ENCODE measurements at regions not wholly inside any gene's neighbourhood (a gene's known extent, or its start where the extent isn't known, plus 50 kb on each side); places are given as distances from the start of the nearest gene placed in this dataset.
"Not testable (repeated sequence)": the region's sequence is repeated elsewhere in the genome, so short reads cannot be mapped to it uniquely, and the experiment has no call there.

- not testable (repeated sequence) for DNase-seq (ENCODE audit: low read depth in 2 of 2)
Measured at GRCh38 chr1:109857702-109858101, 52.9 kb upstream of the CSF1 start.

DNA sequence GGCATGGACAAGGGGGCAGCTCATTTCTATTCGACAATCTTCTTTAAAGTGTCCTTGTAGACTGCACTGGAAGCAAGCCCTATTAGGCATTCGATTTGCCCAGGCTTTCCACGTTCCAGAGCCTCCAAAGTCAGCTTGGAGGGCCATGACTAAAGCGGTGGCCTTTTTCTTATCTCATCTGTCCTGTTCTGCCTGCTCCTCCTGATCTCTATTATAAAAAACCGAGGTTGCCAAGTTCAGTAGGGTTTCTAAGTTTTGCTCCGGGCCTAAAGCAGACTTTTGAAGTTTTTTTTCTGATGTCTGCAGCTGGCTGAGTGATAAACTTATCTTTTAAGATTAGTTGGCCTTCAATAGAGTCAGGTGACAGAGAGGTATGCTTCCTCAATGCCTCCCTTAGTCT lies 54.7 kb upstream of the CSF1 start:
- not testable (repeated sequence) for DNase-seq (ENCODE audit: low read depth in 2 of 2)

- not testable (repeated sequence) for DNase-seq (ENCODE audit: low read depth in 2 of 2)
Measured at GRCh38 chr1:109853972-109854371, 56.7 kb upstream of the CSF1 start.

- not testable (repeated sequence) for DNase-seq (ENCODE audit: low read depth in 2 of 2)
Measured at GRCh38 chr1:109852221-109853015, 58.2 kb upstream of the CSF1 start.

GRCh38 chr1:109850827-109851226 lies 59.8 kb upstream of the CSF1 start:
- DNase-seq (ENCODE audit: low read depth in 2 of 2): no peak

GRCh38 chr1:109850194-109850593 lies 60.5 kb upstream of the CSF1 start:
- DNase-seq (ENCODE audit: low read depth in 2 of 2): no peak

GRCh38 chr1:109849655-109850054 lies 61.0 kb upstream of the CSF1 start:
- no peak for DNase-seq (ENCODE audit: low read depth in 2 of 2)

GRCh38 chr1:109847251-109847650 lies 63.4 kb upstream of the CSF1 start:
- DNase-seq (ENCODE audit: low read depth in 2 of 2): no peak

DNA sequence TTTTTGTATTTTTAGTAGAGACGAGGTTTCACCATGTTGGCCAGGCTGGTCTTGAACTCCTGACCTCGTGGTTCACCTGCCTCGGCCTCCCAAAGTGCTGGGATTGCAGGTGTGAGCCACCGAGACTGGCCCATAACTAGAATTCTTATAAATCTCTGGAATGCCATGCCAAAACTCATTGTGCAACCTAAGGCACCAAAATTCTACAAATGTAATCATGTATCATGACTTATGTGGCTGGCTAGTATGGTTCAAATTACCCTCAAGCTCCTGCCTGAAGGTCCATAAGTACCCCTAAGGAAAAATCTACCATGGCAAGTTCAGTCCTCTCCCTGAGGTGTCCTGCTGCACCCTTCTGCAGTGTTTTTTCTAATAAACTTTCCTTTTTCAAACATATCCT lies 63.8 kb upstream of the CSF1 start:
- DNase-seq (ENCODE audit: low read depth in 2 of 2): no peak

GRCh38 chr1:109846162-109846561 lies 64.5 kb upstream of the CSF1 start:
- DNase-seq (ENCODE audit: low read depth in 2 of 2): no peak

GRCh38 chr1:109845658-109846057 lies 65.0 kb upstream of the CSF1 start:
- no peak for DNase-seq (ENCODE audit: low read depth in 2 of 2)

DNA sequence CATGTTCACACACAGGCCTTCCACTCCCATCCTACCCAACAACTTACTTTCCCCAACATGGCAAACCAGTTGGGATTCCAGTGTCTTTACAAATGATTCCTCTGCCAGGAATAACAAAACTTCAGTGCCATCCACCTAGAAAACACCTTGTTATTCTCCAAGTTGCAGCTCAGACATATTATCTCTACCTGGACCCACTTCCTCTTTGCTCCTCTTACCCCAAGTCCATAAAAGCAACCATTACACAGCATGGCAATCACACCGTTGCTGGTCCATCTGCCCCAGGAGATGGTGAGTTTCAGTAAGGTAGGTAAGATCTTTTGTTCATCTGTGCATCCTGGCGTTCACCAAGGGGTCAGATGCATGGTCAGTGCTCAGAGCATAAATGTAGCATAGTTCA lies 66.0 kb upstream of the CSF1 start:
- no peak for DNase-seq (ENCODE audit: low read depth in 2 of 2)

DNA sequence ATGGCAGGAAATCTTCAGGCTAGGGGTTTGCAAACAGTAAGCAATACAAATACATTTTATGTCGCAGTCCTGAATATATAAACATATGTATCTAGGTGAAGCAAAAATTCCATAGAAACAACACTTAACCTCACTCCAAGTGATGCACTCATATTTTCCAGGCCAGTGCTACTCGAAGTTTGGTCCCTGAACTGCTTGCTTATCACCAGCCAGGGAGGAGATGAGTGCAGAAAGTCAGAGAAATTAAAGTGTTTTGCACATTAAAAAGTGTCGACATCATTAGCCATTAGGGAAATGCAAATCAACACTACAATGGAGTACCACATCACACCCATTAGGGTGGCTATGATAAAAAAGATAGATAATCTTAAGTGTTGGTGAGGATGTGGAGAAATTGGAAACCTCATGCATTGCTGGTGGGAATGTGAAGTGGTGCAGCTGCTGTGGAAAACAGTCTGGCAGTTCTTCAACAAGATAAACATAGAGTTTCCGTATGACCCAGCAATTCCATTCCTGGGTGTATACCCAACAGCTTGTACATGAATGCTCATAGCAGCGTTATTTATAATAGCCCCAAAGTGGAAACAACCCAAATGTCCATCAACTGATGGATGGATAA lies 70.5 kb upstream of the CSF1 start:
- DNase-seq (ENCODE audit: low read depth in 2 of 2): no peak

DNA sequence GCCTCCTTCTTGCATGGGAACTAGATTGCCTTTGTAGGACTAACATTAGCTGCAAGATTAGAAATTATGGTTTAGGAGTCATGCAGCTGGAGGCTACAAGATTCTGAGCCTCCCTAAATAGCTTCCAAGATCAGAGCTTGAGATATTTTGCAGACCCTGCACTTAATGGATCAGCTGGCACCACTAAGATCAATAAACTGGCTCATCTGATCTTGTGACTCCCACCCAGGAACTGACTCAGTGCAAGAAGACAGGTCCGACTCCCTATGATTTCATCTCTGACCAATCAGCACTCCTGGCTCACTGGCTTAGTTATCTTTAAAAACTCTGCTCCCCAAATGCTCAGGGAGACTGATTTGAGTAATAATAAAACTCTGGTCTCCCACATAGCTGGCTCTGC lies 71.4 kb upstream of the CSF1 start:
- not testable (repeated sequence) for DNase-seq (ENCODE audit: low read depth in 2 of 2)

- no peak for DNase-seq (ENCODE audit: low read depth in 2 of 2)
Measured at GRCh38 chr1:109838838-109839240, 71.8 kb upstream of the CSF1 start.

- no peak for DNase-seq (ENCODE audit: low read depth in 2 of 2)
Measured at GRCh38 chr1:109837852-109838570, 72.6 kb upstream of the CSF1 start.

GRCh38 chr1:109835645-109836044 lies 71.9 kb upstream of the EPS8L3 start:
- not testable (repeated sequence) for DNase-seq (ENCODE audit: low read depth in 2 of 2)

- DNase-seq (ENCODE audit: low read depth in 2 of 2): no peak
Measured at GRCh38 chr1:109834951-109835350, 71.2 kb upstream of the EPS8L3 start.

GRCh38 chr1:109832945-109833344 lies 69.2 kb upstream of the EPS8L3 start:
- no peak for DNase-seq (ENCODE audit: low read depth in 2 of 2)

DNA sequence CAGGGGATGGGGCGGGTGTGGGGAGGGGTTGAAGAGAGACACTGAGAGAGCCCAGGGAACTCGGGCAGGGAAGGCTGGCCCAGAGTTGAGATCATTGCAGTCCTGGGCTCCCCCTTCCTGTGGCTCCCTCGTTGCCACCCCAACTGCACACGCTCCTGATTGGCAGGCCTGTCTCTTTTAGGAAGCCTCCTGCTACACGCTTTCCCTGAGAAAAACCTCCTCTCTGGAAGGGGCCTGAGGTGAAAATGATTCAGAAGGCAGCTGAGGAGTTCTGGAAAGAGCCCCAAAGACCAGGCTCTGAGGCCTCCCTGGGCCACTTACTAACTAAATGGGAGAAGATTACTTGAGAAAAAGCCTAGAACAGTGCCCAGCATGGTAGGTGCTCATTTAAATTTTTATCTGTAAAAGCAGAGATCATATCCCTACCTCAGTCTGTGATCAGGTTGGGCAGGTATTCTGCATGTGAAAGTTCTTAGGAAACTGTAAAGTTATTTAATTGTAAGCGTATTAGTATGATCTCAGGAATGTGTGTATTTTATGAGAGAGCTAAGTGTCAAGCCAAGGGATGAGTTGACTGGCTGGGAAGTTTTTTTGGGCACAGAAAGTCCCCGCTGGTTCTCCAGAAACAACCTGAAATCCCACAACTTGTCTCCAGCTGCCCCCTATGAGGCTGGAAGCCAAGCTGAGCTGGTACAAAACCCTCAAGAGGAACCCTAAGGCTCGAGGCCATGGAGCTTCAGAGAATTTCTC lies 65.2 kb upstream of the EPS8L3 start:
- no peak for DNase-seq (ENCODE audit: low read depth in 2 of 2)

DNA sequence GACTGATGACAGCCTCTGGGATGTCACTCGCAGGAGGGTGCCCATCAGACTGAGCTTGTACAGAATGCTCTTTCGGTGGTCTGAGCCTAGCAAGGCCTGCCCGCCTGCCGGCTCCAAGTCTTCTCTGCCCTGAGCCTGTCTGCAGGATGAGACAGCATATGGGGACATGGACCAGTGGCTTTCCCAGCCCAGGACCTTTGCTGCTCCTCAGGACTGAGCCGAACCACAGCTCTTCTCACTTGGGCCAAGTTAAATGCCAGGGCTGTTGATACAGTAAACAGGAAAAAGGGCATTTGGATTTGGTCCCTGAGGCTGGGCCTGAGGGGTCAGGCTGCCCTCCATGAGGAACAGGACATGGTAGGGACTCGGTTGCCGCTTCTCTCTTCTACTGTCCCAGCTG lies 64.3 kb upstream of the EPS8L3 start:
- DNase-seq (ENCODE audit: low read depth in 2 of 2): no peak

- DNase-seq (ENCODE audit: low read depth in 2 of 2): no peak
Measured at GRCh38 chr1:109827466-109827865, 63.7 kb upstream of the EPS8L3 start.
